Omental fat pad (tissue), 3 donors: ENCODE measurements at regions not wholly inside any gene's neighbourhood (a gene's known extent, or its start where the extent isn't known, plus 50 kb on each side); places are given as distances from the start of the nearest gene placed in this dataset.

Experiments used
- ATAC-seq: fragments of 150-250 bp; one replicate; pipeline ENCODE4 v1.9.1; 2016; ENCODE audit warnings: mild to moderate bottlenecking, moderate library complexity; ENCODE audit not compliant: low FRiP score
- DNase-seq: peaks from one replicate; pipeline ENCODE4 v3.0.0-alpha.2; 2019; ENCODE audit warnings: low spot score
- TF ChIP-seq, protein P1 (sequence below), 3 donors: fragments of 450-650 bp; IDR thresholded peaks; one replicate each; pipeline ENCODE4 v1.5.1; 2016 to 2017; ENCODE audit warnings: antibody characterized with exemption in 3 of 3, mild to moderate bottlenecking in 3 of 3, moderate library complexity in 2 of 3

DNA sequence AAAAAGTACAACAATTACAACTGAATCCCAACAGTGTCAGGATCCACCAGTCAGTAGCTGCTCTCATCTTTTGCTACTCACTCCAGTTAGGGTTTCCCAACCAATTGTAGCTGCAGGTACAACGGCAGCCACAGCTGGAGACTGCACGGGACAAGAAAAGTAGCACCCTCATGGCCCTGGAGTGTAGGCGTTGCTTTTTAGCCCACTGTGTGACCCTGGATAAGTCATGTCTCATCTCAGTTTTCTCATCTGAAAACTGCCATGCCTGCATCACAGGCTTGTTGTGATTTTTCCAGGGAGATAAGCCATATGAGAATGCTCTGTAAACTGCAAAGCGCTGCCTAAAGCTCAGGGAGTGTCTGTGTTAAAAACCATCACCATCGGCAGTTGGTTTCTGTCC, 535.6 kb upstream of the IL12A start:
- ATAC-seq (no peak), DNase-seq (no peak)
- TF ChIP-seq, protein P1, sequence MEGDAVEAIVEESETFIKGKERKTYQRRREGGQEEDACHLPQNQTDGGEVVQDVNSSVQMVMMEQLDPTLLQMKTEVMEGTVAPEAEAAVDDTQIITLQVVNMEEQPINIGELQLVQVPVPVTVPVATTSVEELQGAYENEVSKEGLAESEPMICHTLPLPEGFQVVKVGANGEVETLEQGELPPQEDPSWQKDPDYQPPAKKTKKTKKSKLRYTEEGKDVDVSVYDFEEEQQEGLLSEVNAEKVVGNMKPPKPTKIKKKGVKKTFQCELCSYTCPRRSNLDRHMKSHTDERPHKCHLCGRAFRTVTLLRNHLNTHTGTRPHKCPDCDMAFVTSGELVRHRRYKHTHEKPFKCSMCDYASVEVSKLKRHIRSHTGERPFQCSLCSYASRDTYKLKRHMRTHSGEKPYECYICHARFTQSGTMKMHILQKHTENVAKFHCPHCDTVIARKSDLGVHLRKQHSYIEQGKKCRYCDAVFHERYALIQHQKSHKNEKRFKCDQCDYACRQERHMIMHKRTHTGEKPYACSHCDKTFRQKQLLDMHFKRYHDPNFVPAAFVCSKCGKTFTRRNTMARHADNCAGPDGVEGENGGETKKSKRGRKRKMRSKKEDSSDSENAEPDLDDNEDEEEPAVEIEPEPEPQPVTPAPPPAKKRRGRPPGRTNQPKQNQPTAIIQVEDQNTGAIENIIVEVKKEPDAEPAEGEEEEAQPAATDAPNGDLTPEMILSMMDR (IDR thresholded peaks at IDR 0.05): no peak

DNA sequence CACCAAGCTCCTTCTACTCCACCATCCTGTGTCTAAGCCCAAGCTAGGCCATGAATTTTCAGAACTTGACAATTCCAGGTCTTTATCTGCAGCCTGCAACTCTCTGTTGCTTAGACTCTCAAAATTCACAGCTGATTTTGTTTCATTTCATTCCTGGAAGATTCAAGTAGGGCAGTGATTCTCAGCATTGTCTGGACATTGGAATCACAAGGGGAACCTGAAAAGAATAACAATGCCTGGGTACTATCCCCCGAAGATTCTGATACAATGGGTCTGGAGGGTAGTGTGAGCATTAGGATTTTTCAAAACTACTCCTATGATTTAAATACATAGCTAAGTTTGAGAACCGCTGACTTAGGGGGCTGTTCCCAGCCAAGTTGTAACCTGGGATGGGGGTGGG, 534.7 kb upstream of the IL12A start:
- DNase-seq (no peak), ATAC-seq (no peak)
- TF ChIP-seq, protein P1 (IDR thresholded peaks at IDR 0.05): no peak

DNA sequence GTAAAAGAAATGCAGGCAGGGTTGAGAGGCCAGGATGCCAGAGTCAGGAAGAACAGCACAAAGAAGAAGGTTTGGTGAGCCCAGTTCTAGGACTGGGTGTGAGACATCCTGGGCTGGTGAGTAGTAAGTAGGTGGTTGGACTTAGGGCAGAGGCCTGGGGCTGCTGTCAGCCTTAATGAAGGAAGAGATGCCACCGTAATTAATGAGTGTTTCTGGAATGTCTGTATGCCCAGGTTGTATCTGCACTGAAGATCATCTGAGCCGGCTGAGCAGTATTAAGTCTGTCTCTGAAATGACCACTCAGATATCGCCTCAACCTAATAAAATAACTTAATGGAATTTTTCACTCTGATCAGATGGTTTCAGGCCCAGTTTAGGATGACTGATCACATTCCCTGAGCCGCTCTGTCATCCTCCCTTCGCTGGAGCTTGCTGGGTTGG, 532.9 kb upstream of the IL12A start:
- TF ChIP-seq, protein P1 (IDR thresholded peaks at IDR 0.05): no peak
- ATAC-seq (no peak), DNase-seq (no peak)

DNA sequence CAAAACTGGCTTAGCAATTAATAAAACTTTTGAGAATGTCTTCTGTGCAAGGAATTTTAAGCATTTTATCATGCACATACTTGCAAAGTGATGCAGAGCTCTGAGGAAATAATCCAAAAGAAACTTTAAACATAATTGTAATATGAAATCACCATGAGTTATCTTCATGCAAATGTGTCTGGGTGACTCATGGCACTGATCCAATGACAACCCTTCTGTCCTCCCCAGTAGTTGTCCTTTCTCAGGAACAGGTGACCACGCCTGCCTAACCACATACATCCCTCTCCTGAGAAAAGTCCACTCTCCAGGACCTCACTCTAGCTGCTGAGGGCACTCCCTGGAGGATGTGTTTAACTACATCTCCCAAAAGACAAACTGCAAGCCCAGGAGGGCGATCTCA, 530.6 kb upstream of the IL12A start:
- DNase-seq (no peak), ATAC-seq (peak; percentile 80)
- TF ChIP-seq, protein P1 (IDR thresholded peaks at IDR 0.05): no peak

DNA sequence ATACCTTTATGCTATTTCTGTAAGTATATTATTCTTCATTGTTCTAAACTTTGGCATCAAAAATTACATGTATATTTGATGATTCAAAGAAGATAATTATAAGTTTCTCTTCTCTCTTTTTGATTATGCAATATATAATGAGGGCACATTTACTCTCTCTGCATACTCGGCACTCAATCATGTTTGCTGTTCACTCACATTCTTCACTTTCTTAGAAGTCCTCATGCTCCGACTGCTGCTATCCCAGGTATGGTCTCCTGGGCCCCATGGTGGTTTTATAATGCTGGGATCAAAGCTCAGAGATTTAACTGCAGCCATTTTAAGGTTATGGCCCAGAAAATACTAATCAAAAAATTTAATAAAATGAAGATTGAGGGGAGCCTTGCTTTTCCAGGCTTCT, 529.7 kb upstream of the IL12A start:
- DNase-seq (no peak), ATAC-seq (no peak)
- TF ChIP-seq, protein P1 (IDR thresholded peaks at IDR 0.05): no peak

DNA sequence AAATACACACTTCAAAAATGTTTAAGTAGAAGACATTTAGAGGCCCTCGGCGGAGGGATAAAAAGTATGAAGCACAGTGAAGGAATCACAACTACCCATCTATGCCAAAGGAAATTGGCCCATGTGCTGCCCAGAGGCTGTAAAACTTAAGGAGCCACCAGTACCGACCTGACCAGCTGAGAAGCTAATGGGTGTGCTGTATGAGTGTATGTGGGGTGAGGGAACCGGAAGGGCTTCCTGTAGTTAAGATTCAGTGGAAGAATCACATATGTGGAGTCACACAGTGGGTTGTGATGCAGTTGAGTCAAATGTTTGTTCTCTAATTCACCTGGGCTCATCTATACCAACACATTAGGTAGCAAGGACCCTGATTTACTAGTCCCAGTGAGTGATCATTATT, 516.0 kb upstream of the IL12A start:
- TF ChIP-seq, protein P1 (IDR thresholded peaks at IDR 0.05): no peak
- ATAC-seq (no peak), DNase-seq (no peak)

DNA sequence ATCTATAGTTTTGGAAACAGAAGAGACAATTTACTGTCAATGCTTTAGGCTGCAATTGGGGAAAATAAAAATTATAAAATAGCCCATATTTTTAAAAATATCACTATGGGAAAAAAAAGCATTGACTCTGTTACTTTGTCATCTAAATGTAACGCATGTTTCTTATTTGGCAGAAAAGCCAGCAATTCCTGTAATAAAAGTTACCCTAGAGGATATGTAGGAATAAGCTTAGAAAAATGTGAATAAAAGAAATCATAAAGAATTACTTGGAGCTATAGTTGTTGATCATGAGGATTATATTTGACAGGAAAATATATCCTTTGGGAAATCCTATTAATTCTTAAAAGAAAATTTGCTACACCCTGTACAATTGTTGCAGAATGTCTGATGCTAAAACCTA, 515.4 kb upstream of the IL12A start:
- TF ChIP-seq, protein P1 (IDR thresholded peaks at IDR 0.05): no peak
- no peak for DNase-seq
- ATAC-seq: no peak
